Astrocyte (in vitro differentiated cells and primary cell): ENCODE measurements at regions not wholly inside any gene's neighbourhood (a gene's known extent, or its start where the extent isn't known, plus 50 kb on each side); places are given as distances from the start of the nearest gene placed in this dataset.

Source experiments
- DNase-seq: peaks from one replicate; pipeline ENCODE4 v3.0.0-alpha.2; 2010; ENCODE audit warnings: low read depth
- FAIRE-seq: peaks from 2 replicates; lab custom pipeline; 2011; peaks lifted over from hg19 to GRCh38; lab: Jason Lieb, UNC
- H2AFZ ChIP-seq: 2 replicates; pipeline ENCODE4 v1.6.0; 2012; ENCODE audit warnings: low read depth, low read length, inconsistent platforms
- H3K27ac ChIP-seq: 2 replicates; pipeline ENCODE4 v1.5.1; 2011; ENCODE audit warnings: low read depth, low read length, inconsistent platforms
- H3K27me3 ChIP-seq: 2 replicates; pipeline ENCODE4 v1.6.0; 2011; ENCODE audit warnings: low read length, inconsistent platforms; ENCODE audit not compliant: insufficient read depth
- H3K36me3 ChIP-seq: 2 replicates; pipeline ENCODE4 v1.5.1; 2011; ENCODE audit warnings: low read length, inconsistent platforms; ENCODE audit not compliant: insufficient read depth
- H3K4me1 ChIP-seq: 2 replicates; pipeline ENCODE4 v1.5.1; 2011; ENCODE audit warnings: low read length, inconsistent platforms; ENCODE audit not compliant: insufficient read depth
- H3K4me2 ChIP-seq: 2 replicates; pipeline ENCODE4 v1.6.0; 2012; ENCODE audit warnings: low read length, inconsistent platforms
- H3K4me3 ChIP-seq: 2 replicates; pipeline ENCODE4 v1.5.1; 2011; ENCODE audit warnings: low read depth, mild to moderate bottlenecking, low read length, inconsistent platforms; ENCODE audit not compliant: insufficient read depth
- H3K79me2 ChIP-seq: 2 replicates; pipeline ENCODE4 v1.6.0; 2012; ENCODE audit warnings: mild to moderate bottlenecking, low read length, inconsistent platforms; ENCODE audit not compliant: insufficient read depth
- H3K9ac ChIP-seq: 2 replicates; pipeline ENCODE4 v1.6.0; 2012; ENCODE audit warnings: mild to moderate bottlenecking, low read length, inconsistent platforms
- H3K9me3 ChIP-seq: 2 replicates; pipeline ENCODE4 v1.5.1; 2012; ENCODE audit warnings: low read depth, mild to moderate bottlenecking, low read length, inconsistent platforms; ENCODE audit not compliant: insufficient read depth
- H4K20me1 ChIP-seq: 2 replicates; pipeline ENCODE4 v1.6.0; 2012; ENCODE audit warnings: low read length, inconsistent platforms; ENCODE audit not compliant: insufficient read depth
- H3K27ac Mint-ChIP-seq: one replicate; pipeline ENCODE4 v1.8.0; 2021; ENCODE audit warnings: mild to moderate bottlenecking, mixed read lengths; ENCODE audit not compliant: unreplicated experiment
- H3K27me3 Mint-ChIP-seq: one replicate; pipeline ENCODE4 v1.8.0; 2021; ENCODE audit warnings: low read depth, mixed read lengths; ENCODE audit not compliant: unreplicated experiment
- H3K36me3 Mint-ChIP-seq: one replicate; pipeline ENCODE4 v1.8.0; 2021; ENCODE audit warnings: low read depth, mixed read lengths; ENCODE audit not compliant: unreplicated experiment
- H3K4me1 Mint-ChIP-seq: one replicate; pipeline ENCODE4 v1.8.0; 2021; ENCODE audit warnings: low read depth, mixed read lengths; ENCODE audit not compliant: unreplicated experiment
- H3K4me3 Mint-ChIP-seq: one replicate; pipeline ENCODE4 v1.8.0; 2021; ENCODE audit warnings: mild to moderate bottlenecking, moderate library complexity, mixed read lengths; ENCODE audit not compliant: unreplicated experiment
- H3K9me3 Mint-ChIP-seq: one replicate; pipeline ENCODE4 v1.8.0; 2021; ENCODE audit warnings: mild to moderate bottlenecking, mixed read lengths; ENCODE audit not compliant: unreplicated experiment
- EZH2 ChIP-seq: IDR thresholded peaks from 2 replicates; pipeline ENCODE4 v1.6.1; 2012; ENCODE audit warnings: mild to moderate bottlenecking, low read length, inconsistent platforms; ENCODE audit not compliant: insufficient read depth
- TF ChIP-seq, protein P1 (sequence below): IDR thresholded peaks from 2 replicates; pipeline ENCODE4 v1.5.1; 2011; ENCODE audit warnings: low read depth, mild to moderate bottlenecking, inconsistent platforms, low read length, moderate library complexity; ENCODE audit not compliant: insufficient read depth

DNA sequence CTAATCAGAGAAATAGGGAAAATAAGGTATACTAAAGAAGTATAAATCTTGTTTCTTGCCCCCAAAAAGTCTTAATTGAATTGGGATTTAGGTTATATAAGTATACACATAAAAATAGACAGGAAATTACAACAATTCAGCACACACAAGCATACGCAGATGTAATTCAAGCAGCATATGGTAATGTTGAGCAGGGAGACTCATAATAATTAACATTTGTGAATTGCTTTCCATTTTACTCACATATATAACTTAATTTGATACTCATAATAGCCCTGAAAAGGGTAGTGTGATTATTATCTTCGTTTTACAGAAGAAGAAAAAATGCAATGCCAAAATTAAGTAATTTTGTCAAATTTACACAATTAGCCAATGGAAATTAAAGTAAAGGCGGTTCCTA is 313.5 kb upstream of the ECI2 start:
- Histone ChIP-seq H2AFZ (no peak overlapping the region), H4K20me1 (no peaks in the 10 kb centered on the region), H3K27me3 (no peaks in the 10 kb centered on the region), H3K4me3 (no peak overlapping the region), H3K36me3 (no peaks in the 10 kb centered on the region), H3K9ac (no peak overlapping the region), H3K4me1 (no peaks in the 10 kb centered on the region), H3K27ac (no peak overlapping the region), H3K9me3 (no peaks in the 10 kb centered on the region), H3K4me2 (no peak overlapping the region), H3K79me2 (no peaks in the 10 kb centered on the region)
- Mint-ChIP-seq H3K4me1 (peaks cover 10% of the 10 kb centered on the region), H3K4me3 (no peak overlapping the region), H3K27me3 (no peaks in the 10 kb centered on the region), H3K36me3 (no peaks in the 10 kb centered on the region), H3K9me3 (peaks cover 7% of the 10 kb centered on the region), H3K27ac (no peak overlapping the region)
- DNase-seq = no peak
- TF ChIP-seq EZH2 = no peak
- TF ChIP-seq, protein P1, sequence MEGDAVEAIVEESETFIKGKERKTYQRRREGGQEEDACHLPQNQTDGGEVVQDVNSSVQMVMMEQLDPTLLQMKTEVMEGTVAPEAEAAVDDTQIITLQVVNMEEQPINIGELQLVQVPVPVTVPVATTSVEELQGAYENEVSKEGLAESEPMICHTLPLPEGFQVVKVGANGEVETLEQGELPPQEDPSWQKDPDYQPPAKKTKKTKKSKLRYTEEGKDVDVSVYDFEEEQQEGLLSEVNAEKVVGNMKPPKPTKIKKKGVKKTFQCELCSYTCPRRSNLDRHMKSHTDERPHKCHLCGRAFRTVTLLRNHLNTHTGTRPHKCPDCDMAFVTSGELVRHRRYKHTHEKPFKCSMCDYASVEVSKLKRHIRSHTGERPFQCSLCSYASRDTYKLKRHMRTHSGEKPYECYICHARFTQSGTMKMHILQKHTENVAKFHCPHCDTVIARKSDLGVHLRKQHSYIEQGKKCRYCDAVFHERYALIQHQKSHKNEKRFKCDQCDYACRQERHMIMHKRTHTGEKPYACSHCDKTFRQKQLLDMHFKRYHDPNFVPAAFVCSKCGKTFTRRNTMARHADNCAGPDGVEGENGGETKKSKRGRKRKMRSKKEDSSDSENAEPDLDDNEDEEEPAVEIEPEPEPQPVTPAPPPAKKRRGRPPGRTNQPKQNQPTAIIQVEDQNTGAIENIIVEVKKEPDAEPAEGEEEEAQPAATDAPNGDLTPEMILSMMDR = no peak
- FAIRE-seq = no peak

DNA sequence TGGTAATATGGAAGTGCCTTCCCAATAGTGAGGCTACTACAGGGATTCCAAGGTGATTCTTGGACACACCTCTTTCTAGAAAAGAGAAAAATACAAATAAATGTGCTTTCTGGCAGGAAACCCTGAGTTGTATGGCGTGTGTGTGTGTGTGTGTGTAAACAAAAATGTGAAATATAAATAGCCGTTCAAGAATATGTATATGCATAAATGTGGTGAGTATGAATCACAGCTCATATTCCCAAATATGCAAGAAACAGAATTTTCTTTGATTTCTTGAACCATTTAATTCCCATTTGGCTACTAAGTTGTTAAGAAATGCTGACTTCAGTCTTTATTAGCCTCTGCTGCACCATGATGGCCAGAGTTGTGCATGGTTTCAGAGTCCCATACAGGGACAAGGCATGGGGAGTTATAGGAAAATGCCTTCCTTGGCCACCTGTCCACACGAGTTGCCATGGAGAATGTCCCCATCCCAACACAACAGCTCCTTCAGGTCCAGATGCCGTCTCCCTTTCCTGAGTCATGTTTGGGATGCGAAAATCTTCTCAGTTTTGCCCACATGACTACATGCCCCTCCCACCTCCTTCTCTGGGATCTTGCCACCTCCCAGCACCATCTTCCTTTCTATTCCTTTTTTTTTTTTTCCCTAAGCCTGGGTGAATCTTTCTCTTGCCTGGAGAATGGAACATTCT is 312.4 kb upstream of the ECI2 start:
- H2AFZ ChIP-seq = no peak overlapping the region
- DNase-seq = no peak
- no peaks in the 10 kb centered on the region for H3K9me3 ChIP-seq
- H3K4me2 ChIP-seq = no peak overlapping the region
- no peak overlapping the region for H3K9ac ChIP-seq
- H3K4me1 ChIP-seq = no peaks in the 10 kb centered on the region
- H3K4me3 Mint-ChIP-seq = no peak overlapping the region
- H3K36me3 ChIP-seq = no peaks in the 10 kb centered on the region
- peaks cover 3% of the 10 kb centered on the region for H3K9me3 Mint-ChIP-seq
- H3K79me2 ChIP-seq = no peaks in the 10 kb centered on the region
- H3K4me1 Mint-ChIP-seq = peaks cover 10% of the 10 kb centered on the region
- no peaks in the 10 kb centered on the region for H4K20me1 ChIP-seq
- no peak overlapping the region for H3K27ac Mint-ChIP-seq
- FAIRE-seq = no peak
- H3K27me3 Mint-ChIP-seq = no peaks in the 10 kb centered on the region
- H3K4me3 ChIP-seq = no peak overlapping the region
- no peaks in the 10 kb centered on the region for H3K27me3 ChIP-seq
- TF ChIP-seq, protein P1 = no peak
- TF ChIP-seq EZH2 = no peak
- H3K27ac ChIP-seq = no peak overlapping the region
- H3K36me3 Mint-ChIP-seq = no peaks in the 10 kb centered on the region

DNA sequence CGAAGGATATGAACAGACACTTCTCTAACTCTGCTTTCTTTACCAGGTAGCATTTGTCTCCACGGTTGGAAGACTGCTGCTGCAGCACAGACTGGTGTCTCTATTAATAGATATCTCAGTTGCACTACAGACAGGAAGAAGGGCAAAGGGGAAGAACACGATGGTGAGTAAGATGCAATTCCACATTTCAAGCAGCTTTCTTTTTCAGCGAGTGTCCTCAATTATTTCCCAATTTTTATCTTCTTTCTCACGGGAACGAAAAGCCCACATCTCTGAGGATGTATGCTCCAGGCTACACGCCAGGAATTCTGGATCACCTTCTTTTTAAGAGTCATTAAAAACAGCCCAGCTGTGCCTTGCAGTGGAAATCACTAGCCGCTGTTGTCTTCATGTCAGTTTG is 311.6 kb upstream of the ECI2 start:
- H3K27ac Mint-ChIP-seq = peak overlapping the region; percentile 77
- H3K9me3 ChIP-seq = no peaks in the 10 kb centered on the region
- FAIRE-seq (peak; percentile 26), DNase-seq (peak; percentile 18)
- no peak overlapping the region for H3K4me3 ChIP-seq
- peaks cover 3% of the 10 kb centered on the region for H3K9me3 Mint-ChIP-seq
- H2AFZ ChIP-seq = no peak overlapping the region
- no peaks in the 10 kb centered on the region for H3K36me3 ChIP-seq
- no peaks in the 10 kb centered on the region for H3K79me2 ChIP-seq
- no peaks in the 10 kb centered on the region for H3K36me3 Mint-ChIP-seq
- TF ChIP-seq, protein P1 = no peak
- TF ChIP-seq EZH2 = no peak
- H3K27me3 Mint-ChIP-seq = no peaks in the 10 kb centered on the region
- peak overlapping the region; percentile 28 for H3K4me2 ChIP-seq
- no peaks in the 10 kb centered on the region for H3K27me3 ChIP-seq
- no peak overlapping the region for H3K27ac ChIP-seq
- H3K4me3 Mint-ChIP-seq = peak overlapping the region; percentile 61
- peaks cover 12% of the 10 kb centered on the region for H3K4me1 Mint-ChIP-seq
- no peaks in the 10 kb centered on the region for H3K4me1 ChIP-seq
- H4K20me1 ChIP-seq = no peaks in the 10 kb centered on the region
- no peak overlapping the region for H3K9ac ChIP-seq
